Keratinocyte (primary cell): ENCODE measurements at regions not wholly inside any gene's neighbourhood (a gene's known extent, or its start where the extent isn't known, plus 50 kb on each side); places are given as distances from the start of the nearest gene placed in this dataset.

Experiments
- EZH2 ChIP-seq: IDR thresholded peaks from one replicate; pipeline ENCODE4 v1.6.1; 2012; ENCODE audit warnings: inconsistent platforms, mild to moderate bottlenecking, low read length, moderate library complexity
- TF ChIP-seq, protein P1 (sequence below), 3 experiments: IDR thresholded peaks in 1 of 3; conservative IDR thresholded peaks in 1 of 3; optimal IDR thresholded peaks in 1 of 3; 2 replicates in 2 of 3; 3 replicates in 1 of 3; pipeline versions ENCODE3 to v1.5.1; 2011; ENCODE audit warnings: low read length in 3 of 3, mild to moderate bottlenecking in 3 of 3, moderate library complexity in 2 of 3, control low read depth in 1 of 3, inconsistent platforms in 1 of 3; ENCODE audit not compliant: insufficient read depth in 2 of 3; ENCODE audit errors: extremely low read depth in 1 of 3

- TF ChIP-seq, protein P1, sequence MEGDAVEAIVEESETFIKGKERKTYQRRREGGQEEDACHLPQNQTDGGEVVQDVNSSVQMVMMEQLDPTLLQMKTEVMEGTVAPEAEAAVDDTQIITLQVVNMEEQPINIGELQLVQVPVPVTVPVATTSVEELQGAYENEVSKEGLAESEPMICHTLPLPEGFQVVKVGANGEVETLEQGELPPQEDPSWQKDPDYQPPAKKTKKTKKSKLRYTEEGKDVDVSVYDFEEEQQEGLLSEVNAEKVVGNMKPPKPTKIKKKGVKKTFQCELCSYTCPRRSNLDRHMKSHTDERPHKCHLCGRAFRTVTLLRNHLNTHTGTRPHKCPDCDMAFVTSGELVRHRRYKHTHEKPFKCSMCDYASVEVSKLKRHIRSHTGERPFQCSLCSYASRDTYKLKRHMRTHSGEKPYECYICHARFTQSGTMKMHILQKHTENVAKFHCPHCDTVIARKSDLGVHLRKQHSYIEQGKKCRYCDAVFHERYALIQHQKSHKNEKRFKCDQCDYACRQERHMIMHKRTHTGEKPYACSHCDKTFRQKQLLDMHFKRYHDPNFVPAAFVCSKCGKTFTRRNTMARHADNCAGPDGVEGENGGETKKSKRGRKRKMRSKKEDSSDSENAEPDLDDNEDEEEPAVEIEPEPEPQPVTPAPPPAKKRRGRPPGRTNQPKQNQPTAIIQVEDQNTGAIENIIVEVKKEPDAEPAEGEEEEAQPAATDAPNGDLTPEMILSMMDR (optimal IDR thresholded peaks at IDR 0.05 in 1 of 3, IDR thresholded peaks at IDR 0.05 in 1 of 3, conservative IDR thresholded peaks at IDR 0.05 in 1 of 3; ENCODE audit: extremely low read depth in 1 of 3, insufficient read depth in 2 of 3, low read length in 3 of 3) = peak in 1 of 3 experiments; percentile 21
- no peak for TF ChIP-seq EZH2
Measured at GRCh38 chr14:85856430-85856829, 326.5 kb downstream of the FLRT2 start.
